Cardiac fibroblast (primary cell): ENCODE measurements at regions not wholly inside any gene's neighbourhood (a gene's known extent, or its start where the extent isn't known, plus 50 kb on each side); places are given as distances from the start of the nearest gene placed in this dataset.

Experiments used
- DNase-seq, 2 donors: peaks; one replicate each; pipeline versions ENCODE4 v3.0.0 to v3.0.0-alpha.2; 2010; ENCODE audit warnings: low read depth in 2 of 2
- H3K4me3 ChIP-seq, 2 donors: replicated peaks in 1 of 2; 1 replicate in 1 of 2; 2 replicates in 1 of 2; pipeline ENCODE4 v1.5.1; 2011; ENCODE audit warnings: low read depth in 2 of 2, low read length in 2 of 2, mild to moderate bottlenecking in 2 of 2, moderate library complexity in 1 of 2
- CTCF ChIP-seq: IDR thresholded peaks from one replicate; pipeline ENCODE4 v1.5.1; 2011; ENCODE audit warnings: low read depth, mild to moderate bottlenecking, low read length, inconsistent platforms

- DNase-seq: no peak
- no peak for TF ChIP-seq CTCF
- H3K4me3 ChIP-seq: no peak overlapping the region
Observed at GRCh38 chrX:81857192-81857591, 655.3 kb downstream of the SH3BGRL start.

- no peak for TF ChIP-seq CTCF
- H3K4me3 ChIP-seq: no peak overlapping the region
- no peak for DNase-seq
Observed at GRCh38 chrX:81866873-81867272, 665.0 kb downstream of the SH3BGRL start.

DNA sequence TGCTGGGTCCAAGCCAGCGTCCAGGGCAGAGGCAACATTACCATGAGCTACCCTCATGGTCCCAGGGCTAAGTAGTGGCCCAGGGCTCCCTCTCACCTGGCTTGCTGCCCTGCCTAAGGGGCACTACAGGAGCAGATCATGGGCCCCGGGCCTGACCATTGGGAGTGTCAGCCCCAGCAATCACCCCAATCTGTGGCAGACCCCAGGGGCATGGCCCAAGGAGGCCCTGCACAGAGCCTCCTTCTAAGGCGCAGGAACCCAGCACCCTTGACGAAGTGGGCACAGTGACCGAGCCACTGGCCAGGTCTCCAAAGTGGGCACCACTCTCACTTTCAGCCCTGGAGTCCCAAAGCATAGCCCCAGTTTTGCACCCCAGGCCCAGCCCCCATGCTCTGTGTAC lies 667.1 kb downstream of the SH3BGRL start:
- no peak overlapping the region for H3K4me3 ChIP-seq
- TF ChIP-seq CTCF: no peak
- no peak for DNase-seq

GRCh38 chrX:81874807-81875206 lies 672.9 kb downstream of the SH3BGRL start:
- TF ChIP-seq CTCF: no peak
- H3K4me3 ChIP-seq: no peak overlapping the region
- no peak for DNase-seq

GRCh38 chrX:81875800-81876199 lies 673.9 kb downstream of the SH3BGRL start:
- no peak overlapping the region for H3K4me3 ChIP-seq
- TF ChIP-seq CTCF: no peak
- no peak for DNase-seq

DNA sequence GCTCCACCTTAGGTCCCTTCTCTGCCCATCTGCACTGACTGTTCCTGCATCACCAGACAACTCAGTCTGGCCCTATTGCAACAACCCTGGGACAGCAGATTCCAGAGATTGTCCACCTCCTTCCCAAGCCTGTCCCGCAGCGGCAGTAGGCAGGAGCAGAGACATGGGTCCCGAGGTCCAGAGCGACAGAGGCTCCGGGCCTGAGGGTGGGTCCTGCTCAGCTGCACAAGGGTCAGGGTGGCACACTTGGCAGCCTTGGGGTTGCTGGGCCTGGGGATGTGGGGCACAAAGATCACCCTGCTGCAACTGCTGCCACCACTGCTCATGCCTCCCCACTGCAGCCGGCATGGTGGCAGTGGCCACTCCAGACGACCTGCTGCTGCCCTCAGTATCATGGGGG lies 674.5 kb downstream of the SH3BGRL start:
- DNase-seq: no peak
- no peak for TF ChIP-seq CTCF
- no peak overlapping the region for H3K4me3 ChIP-seq

DNA sequence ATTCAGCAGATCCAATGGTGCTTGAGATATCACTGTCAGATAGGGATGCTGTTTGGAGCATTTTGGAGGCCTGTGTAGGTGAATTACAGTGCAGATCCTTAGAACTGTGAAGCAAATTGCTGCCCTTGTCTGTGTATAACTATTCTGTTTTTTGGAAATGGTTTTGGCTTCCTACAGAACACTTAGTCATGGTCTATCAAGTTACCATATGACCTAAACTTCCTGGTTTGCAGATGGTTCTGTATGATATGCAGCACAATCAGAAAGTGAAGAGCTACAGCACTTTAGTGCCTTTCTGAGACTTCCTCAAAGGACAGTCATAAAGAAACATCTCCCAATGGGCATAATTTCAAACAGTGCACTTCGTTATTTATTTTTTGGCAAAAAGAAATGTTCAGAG lies 688.6 kb downstream of the SH3BGRL start:
- no peak for TF ChIP-seq CTCF
- no peak overlapping the region for H3K4me3 ChIP-seq
- no peak for DNase-seq
